Embryonic facial prominence (tissue), 1 donor: ENCODE measurements at regions not wholly inside any gene's neighbourhood (a gene's known extent, or its start where the extent isn't known, plus 50 kb on each side); places are given as distances from the start of the nearest gene placed in this dataset.
"Not testable (repeated sequence)": the region's sequence is repeated elsewhere in the genome, so short reads cannot be mapped to it uniquely, and the experiment has no call there.

ENCODE experiments used
- DNase-seq: peaks from one replicate; pipeline ENCODE4 v3.0.0-alpha.2; 2016; ENCODE audit errors: extremely low spot score

DNA sequence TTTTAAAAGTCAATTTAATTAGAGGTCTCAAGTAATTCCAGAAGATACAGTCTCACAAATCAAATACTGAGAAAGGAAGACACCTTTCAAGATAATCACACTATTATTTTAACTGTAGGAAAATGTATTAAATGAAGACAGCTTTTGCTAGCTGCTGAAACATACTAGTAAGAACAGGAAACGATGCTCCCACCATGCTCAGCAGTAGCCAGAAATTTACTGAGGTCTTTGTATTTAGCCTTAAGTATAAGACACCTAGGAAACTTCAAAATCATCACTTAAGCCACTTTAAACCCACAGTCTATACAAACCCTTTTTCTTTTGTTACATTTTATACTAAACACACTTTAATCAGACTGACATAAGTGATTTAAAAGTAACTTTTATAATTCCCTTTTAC, 72.7 kb upstream of the NPIPB12 start:
- not testable (repeated sequence) for DNase-seq

DNA sequence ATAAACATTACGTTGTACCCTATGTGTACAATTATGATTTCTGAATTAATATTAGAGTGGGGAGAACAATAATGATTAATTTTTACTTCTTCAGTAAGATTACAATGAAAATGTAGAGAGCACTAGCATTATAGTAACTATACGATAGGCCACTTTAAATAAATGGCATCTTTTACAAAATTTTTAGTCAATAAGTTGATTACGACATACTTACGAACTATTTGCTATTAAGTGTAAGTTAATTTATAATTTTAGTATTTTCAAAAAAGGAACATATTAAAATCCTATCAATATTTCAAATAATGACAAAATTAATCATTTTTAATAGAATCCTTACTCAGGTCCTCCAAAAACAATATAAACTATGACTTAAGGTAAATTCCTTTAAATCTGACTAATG, 75.6 kb upstream of the NPIPB12 start:
- not testable (repeated sequence) for DNase-seq

DNA sequence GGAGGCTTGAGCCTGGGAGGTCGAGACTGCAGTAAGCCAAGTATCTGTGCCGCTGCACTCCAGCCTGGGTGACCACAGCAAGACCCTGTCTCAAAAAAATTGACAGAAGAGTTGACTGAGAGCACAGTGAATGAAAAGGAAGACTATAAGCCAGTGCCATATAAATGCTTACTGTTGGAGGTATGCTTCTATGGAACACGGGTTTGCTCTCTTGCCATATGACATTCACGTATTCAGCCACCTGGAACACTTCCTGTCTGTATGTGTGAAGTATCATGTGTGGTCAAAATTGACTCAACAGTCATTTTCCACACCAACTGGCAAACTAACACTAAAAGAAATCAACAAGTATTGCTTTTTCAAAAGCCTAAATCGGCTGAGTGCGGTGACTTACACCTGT, 71.1 kb upstream of the SPN start:
- not testable (repeated sequence) for DNase-seq

DNA sequence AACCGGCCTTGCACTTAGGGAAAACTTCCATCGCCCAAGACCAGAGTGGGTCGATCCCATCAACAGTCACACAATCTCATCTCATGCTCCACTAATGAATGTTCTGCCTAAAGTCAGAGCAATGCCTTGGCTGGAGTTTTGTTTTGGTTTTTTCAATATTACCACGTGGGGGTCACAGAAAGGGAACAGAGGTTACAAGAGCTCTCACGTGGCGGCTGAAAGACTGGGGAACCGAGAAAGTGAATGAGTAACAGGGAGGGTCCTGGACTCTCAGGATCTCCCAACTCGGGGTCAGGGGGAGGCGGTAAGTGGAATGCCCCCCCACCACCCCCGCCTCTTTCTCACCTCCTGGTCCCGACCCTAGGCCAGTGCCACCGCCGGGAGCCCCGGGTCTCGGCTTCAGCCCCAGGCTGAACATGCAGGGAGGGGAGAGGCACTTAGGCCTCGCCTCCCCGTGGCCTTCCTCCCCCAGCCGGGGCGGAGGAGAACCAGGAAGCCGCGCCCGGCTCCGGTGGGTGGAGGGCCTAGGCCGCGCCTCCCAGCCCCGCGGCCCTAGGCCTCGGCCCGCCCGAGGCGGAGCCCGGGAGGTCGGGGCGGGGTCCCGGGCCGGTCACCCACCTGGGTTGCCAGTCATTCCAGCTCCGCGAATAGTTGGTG, 68.7 kb upstream of the SPN start:
- DNase-seq: not testable (repeated sequence)

DNA sequence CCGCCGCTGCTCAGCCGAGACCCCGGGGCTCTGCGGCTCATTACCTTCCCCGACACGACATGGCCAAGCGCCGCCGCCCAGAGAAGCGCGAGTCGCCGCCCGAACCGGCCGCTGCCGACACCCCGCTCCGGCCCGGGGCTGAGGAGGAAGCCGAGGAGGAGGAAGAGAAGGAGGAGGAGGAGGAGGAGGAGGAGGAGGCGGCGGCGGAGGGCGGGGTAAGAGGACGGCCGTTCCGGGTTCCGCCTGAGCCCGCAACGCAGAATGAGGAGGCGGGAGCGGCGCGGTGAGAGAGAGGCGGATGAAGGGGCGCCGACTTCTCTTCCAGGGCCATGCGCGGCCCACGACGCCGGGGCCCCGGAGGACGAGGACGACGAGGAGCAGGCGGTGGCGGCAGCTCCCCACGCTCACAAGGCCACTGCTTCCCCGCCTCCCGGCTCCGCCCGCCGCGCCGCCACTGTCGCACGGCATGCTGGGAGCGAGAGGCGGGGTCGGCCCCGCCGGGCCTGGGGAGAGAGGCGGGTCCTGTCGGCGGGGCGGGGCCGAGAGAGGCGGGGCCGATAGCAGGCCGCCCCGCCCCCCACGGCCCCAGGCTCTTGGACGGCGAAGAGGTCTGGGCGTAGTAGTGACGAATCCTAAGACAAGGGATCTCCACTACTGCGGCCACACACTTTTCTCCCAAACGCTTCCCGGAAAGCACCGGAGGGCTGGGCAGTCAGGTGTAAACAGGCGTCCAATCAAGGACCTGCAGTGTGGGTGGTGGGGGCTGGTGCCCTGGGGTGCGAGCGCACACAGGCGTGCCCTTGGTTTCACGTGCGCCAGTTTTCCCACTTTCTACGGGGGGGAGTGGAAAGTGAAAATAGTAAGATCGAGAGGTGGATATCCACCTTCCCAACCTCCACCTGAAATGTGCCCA, 67.9 kb upstream of the SPN start:
- peak; percentile 62 for DNase-seq

DNA sequence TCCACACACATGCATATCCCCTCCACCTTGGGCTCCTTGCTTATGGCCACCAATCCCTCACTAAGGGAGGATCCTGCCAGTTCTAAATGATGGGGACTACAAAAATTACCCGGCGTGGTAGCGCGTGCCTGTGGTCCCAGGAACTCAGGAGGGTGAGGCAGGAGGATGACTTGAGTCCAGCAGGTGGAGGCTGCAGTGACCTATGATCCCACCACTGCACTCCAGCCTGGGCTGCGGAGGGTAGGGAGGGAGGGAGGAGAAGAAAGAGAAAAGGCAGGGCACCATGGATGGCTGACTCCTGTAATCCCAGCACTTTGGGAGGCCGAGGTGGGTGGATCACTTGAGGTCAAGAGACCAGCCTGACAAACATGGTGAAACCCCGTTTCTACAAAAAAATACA, 66.0 kb upstream of the SPN start:
- not testable (repeated sequence) for DNase-seq

DNA sequence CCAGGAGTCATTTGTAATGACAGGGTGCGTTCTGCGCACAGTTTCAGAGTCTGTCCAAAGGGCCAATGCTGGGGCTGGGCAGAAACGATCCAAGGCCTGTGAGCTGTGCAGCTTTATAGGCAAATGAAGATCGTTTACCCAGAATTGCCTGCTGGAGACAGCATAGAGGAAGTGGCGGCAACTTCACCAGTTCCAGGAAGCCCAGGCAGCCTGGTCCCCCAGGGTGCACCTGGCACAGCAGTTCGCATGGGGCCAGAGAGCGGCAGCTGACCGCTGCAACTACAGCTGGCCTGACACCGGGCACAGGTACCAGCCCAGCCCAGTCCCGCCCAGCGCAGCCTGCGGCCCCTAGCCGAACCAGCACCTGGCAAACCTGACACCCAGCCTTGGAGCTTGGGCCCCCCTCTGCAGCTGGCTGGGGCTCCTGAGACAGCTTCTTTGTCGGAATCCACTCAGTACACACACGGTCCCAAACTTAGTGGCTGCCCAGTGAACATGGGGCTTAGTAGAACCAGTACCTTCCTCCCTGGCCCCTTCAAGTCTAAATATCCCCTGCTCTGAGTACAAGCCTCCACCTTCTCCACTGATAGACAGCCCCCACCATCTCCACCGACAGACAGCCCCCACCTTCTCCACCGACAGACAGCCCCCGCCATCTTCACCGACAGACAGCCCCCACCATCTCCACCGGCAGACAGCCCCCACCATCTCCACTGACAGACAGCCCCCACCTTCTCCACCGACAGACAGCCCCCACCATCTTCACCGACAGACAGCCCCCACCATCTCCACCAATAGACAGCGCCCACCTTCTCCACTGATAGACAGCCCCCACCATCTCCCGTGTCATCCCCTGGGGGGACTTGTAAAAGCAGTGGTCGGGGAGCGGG, 62.7 kb upstream of the SPN start:
- not testable (repeated sequence) for DNase-seq

DNA sequence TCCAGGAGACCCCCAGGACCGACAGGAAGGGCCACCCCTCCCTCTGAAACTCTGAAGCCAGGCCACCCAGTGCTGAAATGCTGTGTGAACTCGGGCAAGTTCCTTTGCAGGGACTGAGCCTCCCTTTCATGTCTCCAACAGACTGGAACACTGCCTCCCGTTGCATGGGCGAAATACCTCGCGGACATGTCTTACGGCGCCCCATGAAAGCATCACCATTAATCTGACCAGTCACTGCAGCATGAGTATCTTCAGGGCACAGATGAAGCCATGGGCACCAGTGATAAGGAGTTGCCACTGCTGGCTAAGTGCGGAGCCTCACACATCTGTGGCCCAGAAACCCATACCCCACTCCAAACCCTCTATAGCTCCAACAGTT, 60.8 kb upstream of the SPN start:
- DNase-seq: not testable (repeated sequence)

DNA sequence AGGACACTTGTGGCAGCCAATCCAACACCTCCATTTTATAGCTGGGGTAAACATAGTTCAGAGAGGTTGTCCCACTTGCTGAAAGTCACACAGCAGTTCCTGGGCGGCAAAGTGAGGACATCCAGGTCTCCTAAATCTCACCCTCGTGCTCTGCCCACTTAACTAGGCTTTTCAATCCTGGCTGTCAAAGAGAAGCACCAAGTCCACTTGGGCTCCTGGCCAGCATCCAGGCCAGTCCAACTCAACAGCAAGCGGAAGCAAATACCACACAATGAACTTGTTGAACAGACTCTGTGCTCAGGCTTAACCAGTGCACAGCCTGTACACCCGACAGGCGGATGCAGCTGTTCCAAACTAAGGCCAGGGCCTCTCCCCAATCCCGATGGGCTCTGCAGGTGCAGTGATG, 60.4 kb upstream of the SPN start:
- DNase-seq: not testable (repeated sequence)

DNA sequence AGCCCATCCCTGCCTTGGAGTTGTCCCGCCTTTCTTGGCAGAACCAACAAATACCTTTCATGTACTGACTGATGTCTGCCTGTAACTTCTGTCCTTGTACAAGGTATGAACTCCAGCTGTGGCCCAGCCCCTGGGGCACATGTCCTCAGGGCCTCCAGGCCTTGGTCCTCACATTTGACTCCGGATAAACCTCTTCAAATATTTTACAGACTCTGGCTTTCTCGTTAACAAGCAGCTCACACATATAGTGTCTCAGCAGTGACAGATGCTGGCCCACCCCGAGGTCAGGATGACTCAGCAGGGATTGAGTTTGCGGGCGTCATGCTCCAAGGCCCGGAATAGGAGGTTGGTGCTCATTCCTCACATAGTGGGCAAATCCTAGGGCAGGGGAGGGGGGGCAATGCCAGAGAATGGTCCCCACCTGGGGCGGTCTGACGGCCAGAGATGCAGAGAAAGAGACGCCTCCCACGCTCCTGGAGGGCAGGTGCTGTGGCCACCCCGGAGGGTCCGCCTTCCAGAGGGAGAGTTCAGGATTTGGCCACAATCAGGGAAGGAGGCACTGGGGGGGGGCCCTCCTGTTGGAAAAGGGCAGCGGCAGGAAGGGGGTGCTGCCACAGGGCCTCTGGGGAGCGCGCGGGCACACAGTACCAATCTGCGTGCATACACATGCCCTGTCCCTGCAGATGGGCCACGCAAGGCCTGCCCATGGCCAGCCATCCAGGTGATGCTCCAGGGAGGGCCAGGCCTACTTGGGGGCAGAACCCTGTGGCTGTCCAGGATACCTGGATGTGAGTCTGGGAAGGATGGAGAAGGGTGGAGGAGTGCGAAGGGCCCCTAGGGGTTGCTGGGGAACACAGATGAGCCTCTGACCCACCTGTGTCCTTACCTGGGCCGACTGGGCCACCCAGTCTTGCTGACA, 58.2 kb upstream of the SPN start:
- DNase-seq: not testable (repeated sequence)

DNA sequence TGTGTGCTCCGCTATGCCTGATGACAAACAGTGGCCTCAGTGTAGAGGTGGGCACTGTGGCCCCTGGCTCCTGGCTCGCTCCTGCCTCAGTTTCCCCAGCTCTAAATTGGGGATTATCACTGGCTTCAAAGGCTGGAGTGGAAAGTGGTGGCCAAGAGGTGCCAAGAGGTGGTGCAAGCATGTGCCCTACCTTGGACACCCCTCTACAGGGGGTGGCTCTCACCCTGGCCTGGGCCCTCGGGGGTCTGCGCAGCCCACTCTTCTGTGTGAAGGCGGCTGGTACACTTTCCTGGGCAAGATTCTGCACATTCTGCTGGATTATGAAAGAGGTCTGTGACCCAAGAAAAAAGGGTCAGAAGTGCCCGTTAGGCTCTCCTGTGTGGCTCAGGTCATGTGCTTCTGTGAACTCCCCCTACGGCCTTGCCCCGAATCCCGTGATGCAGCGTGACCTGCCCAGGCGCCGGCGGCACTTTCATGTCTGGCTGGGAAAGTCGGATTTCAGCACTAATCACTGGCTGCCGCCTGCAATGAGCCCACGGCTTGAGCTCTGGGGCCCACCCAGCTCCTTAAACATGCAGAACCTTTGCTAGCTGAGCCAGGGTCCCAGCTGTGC, 57.3 kb upstream of the SPN start:
- DNase-seq: not testable (repeated sequence)

DNA sequence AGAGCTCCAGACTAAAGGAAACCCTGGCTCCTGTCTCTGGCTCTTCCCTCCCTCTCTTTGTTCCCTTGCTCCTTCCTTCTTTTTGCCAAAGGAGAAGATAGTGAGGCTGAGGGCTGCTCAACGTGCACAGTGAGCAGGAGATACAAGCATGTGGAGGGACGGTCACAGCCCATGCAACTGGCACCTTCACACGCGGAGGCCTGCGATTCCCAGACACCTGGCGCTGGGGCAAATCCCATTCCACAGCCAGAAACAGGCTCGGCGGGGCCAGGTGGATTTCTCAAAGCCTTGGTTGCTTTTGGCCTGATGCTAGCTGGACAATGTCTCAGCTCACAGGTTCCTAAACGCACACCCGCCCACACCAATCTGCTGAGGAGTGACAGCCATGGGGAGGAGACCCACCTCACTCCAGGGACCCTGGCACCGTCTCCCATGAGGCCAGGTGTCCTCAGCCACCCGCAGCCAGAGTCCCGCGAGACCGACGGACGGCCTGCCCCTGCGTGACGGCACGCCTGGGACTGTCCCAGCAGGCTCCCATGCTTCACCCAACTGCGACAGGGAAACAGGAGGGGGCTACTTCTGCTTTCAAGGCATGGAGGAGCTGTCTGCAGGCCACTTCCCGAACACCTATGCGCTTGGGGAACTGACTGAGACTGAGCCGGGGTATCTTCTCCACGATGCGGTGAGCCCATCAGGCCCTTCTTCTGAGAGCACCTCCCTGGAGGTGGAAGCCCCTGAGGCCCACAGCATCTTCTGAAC, 56.2 kb upstream of the SPN start:
- not testable (repeated sequence) for DNase-seq

DNA sequence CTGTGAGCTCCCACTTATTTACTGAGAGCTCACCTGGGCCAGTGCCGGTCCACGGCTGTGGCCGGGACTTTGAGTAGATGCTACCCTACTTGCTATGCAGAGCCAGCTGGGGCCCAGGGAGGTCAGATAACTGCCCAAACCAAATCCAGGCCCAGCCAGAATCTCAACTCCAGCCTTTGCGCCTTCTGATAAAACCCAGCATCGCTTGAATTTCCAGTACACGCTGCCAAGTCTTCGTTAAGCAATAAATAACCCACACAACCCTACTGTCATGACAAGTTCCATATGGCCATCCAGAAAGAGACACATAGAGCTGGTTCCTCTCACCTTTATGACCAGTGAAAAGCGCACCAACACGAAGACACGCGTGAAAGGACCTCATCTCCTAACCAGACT, 55.6 kb upstream of the SPN start:
- DNase-seq: not testable (repeated sequence)

DNA sequence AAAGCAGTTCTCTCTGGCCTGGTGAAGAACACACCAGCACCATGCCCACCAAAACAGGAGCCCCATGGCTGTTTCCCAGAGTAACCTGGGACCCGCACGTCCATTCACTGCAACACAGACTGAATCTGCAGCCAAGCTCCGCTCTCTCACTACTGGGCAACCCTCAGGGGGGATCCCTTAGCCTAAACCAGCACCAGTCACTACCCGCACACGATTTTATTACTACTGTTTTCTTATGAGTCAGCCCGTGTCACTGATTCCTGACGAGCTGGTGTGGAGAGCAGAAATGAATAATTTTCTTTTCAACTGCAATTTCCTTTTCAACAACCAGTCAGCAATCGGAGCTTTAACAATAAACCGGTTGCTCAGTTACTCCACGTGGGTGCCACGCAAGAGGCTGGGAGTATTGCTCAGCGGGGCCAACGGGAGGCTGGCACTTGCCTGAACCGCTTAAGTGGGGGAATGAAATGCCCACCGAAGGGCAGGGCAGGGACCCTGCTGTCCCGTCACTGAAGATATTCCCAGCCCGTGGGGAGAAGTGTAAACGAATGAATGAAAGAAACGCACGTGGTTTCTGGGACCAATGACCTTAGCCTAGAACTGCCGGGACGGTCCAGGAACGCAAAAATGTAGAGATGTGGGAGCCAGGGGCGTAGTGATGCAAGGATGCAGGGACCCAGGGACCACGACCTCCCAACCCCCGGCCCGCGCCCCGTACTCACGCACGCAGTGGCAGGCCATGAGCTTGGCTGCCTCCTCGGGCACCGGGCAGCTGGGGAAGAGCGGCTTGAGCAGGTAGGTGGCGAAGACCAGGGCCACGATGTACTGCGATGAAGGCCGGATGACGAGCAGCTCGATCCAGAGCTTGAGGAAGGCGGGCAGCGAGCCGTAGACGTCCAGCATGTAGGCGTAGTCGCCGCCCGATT, 50.4 kb upstream of the SPN start:
- DNase-seq: not testable (repeated sequence)
